H9 (cell line): ENCODE measurements at regions not wholly inside any gene's neighbourhood (a gene's known extent, or its start where the extent isn't known, plus 50 kb on each side); places are given as distances from the start of the nearest gene placed in this dataset.

ENCODE experiments used
- DNase-seq: peaks from one replicate; pipeline ENCODE4 v3.0.0-alpha.2; 2017
- H2AFZ ChIP-seq: one replicate; pipeline ENCODE4 v1.6.1; 2013; ENCODE audit warnings: mild to moderate bottlenecking, low read length, control low read depth, moderate library complexity
- H2AK5ac ChIP-seq: 2 replicates; pipeline ENCODE4 v1.6.1; 2013; ENCODE audit warnings: low read length, control low read depth, mixed read lengths; ENCODE audit not compliant: insufficient read length
- H2BK120ac ChIP-seq: one replicate; pipeline ENCODE4 v1.6.1; 2013; ENCODE audit warnings: low read depth, mild to moderate bottlenecking, low read length, control low read depth, inconsistent platforms; ENCODE audit not compliant: poor library complexity, severe bottlenecking
- H2BK12ac ChIP-seq: 2 replicates; pipeline ENCODE4 v1.6.1; 2013; ENCODE audit warnings: low read length, control low read depth, mixed read lengths, low read depth; ENCODE audit not compliant: insufficient read length
- H2BK15ac ChIP-seq: 2 replicates; pipeline ENCODE4 v1.6.1; 2013; ENCODE audit warnings: low read depth, low read length, control low read depth
- H2BK20ac ChIP-seq: one replicate; pipeline ENCODE4 v1.6.1; 2013; ENCODE audit warnings: low read depth, mild to moderate bottlenecking, low read length, control low read depth, inconsistent platforms; ENCODE audit not compliant: poor library complexity, severe bottlenecking
- H2BK5ac ChIP-seq: 2 replicates; pipeline ENCODE4 v1.6.1; 2013; ENCODE audit warnings: low read length, control low read depth, mixed read lengths; ENCODE audit not compliant: insufficient read length
- H3K14ac ChIP-seq: 2 replicates; pipeline ENCODE4 v1.6.1; 2013; ENCODE audit warnings: low read length, control low read depth; ENCODE audit not compliant: insufficient read depth
- H3K18ac ChIP-seq: 2 replicates; pipeline ENCODE4 v1.6.1; 2013; ENCODE audit warnings: low read depth, mild to moderate bottlenecking, mixed read lengths, low read length, control low read depth; ENCODE audit not compliant: insufficient read length
- H3K23ac ChIP-seq: 2 replicates; pipeline ENCODE4 v1.6.1; 2013; ENCODE audit warnings: low read length, control low read depth, mixed read lengths, low read depth; ENCODE audit not compliant: insufficient read length
- H3K23me2 ChIP-seq: 2 replicates; pipeline ENCODE4 v1.6.1; 2013; ENCODE audit warnings: low read depth, mild to moderate bottlenecking, mixed read lengths, low read length, control low read depth; ENCODE audit not compliant: insufficient read length, poor library complexity, severe bottlenecking
- H3K27ac ChIP-seq: 2 replicates; pipeline ENCODE4 v1.5.1; 2013; ENCODE audit warnings: low read length, control low read depth, mixed read lengths, low read depth; ENCODE audit not compliant: insufficient read length
- H3K27me3 ChIP-seq: 2 replicates; pipeline ENCODE4 v1.6.1; 2013; ENCODE audit warnings: low read length, control low read depth, inconsistent platforms; ENCODE audit not compliant: insufficient read depth
- H3K4ac ChIP-seq: 2 replicates; pipeline ENCODE4 v1.6.1; 2013; ENCODE audit warnings: low read depth, mild to moderate bottlenecking, control low read depth, inconsistent platforms, low read length, moderate library complexity
- H3K4me1 ChIP-seq: 2 replicates; pipeline ENCODE4 v1.6.1; 2013; ENCODE audit warnings: low read length, control low read depth, inconsistent platforms; ENCODE audit not compliant: insufficient read depth
- H3K4me2 ChIP-seq: 2 replicates; pipeline ENCODE4 v1.6.1; 2013; ENCODE audit warnings: low read length, control low read depth, mixed read lengths; ENCODE audit not compliant: insufficient read length, insufficient read depth
- H3K56ac ChIP-seq: 2 replicates; pipeline ENCODE4 v1.6.1; 2013; ENCODE audit warnings: low read depth, mild to moderate bottlenecking, mixed read lengths, low read length, control low read depth; ENCODE audit not compliant: insufficient read length
- H3K79me1 ChIP-seq: 2 replicates; pipeline ENCODE4 v1.6.1; 2013; ENCODE audit warnings: low read depth, mild to moderate bottlenecking, moderate library complexity, low read length, control low read depth, inconsistent platforms; ENCODE audit not compliant: insufficient read depth, poor library complexity, severe bottlenecking
- H3K79me2 ChIP-seq: 2 replicates; pipeline ENCODE4 v1.6.1; 2013; ENCODE audit warnings: low read length, control low read depth, inconsistent platforms; ENCODE audit not compliant: insufficient read depth
- H3K9ac ChIP-seq: 2 replicates; pipeline ENCODE4 v1.6.1; 2013; ENCODE audit warnings: low read length, control low read depth, mixed read lengths; ENCODE audit not compliant: insufficient read length; ENCODE audit errors: extremely low read depth
- H3K9me3 ChIP-seq: one replicate; pipeline ENCODE4 v1.6.1; 2013; ENCODE audit warnings: low read depth, low read length, inconsistent platforms; ENCODE audit not compliant: control insufficient read depth
- H3T11ph ChIP-seq: one replicate; pipeline ENCODE4 v1.6.1; 2013; ENCODE audit warnings: mild to moderate bottlenecking, low read length, control low read depth, inconsistent platforms
- H4K20me1 ChIP-seq: one replicate; pipeline ENCODE4 v1.6.1; 2013; ENCODE audit not compliant: control insufficient read depth, insufficient read length, insufficient read depth
- H4K5ac ChIP-seq: 2 replicates; pipeline ENCODE4 v1.6.1; 2013; ENCODE audit warnings: low read depth, mild to moderate bottlenecking, mixed read lengths, low read length, control low read depth; ENCODE audit not compliant: insufficient read length
- H4K8ac ChIP-seq: replicated peaks from 2 replicates; pipeline ENCODE4 v1.6.1; 2013; ENCODE audit warnings: low read length, control low read depth, mixed read lengths, low read depth; ENCODE audit not compliant: insufficient read length
- H4K91ac ChIP-seq: 2 replicates; pipeline ENCODE4 v1.6.1; 2013; ENCODE audit warnings: low read depth, mild to moderate bottlenecking, moderate library complexity, mixed read lengths, low read length, control low read depth; ENCODE audit not compliant: insufficient read length
- H3K27ac Mint-ChIP-seq, 3 experiments: 2 replicates in 2 of 3; 3 replicates in 1 of 3; pipeline ENCODE4 v1.8.0; 2020 to 2021; ENCODE audit warnings: mixed read lengths in 3 of 3, mild to moderate bottlenecking in 1 of 3, moderate library complexity in 1 of 3
- H3K27me3 Mint-ChIP-seq: 2 replicates; pipeline ENCODE4 v1.8.0; 2021; ENCODE audit warnings: low read depth, mild to moderate bottlenecking, moderate library complexity, mixed read lengths
- H3K36me3 Mint-ChIP-seq, 3 experiments: 2 replicates in 2 of 3; 3 replicates in 1 of 3; pipeline ENCODE4 v1.8.0; 2020 to 2021; ENCODE audit warnings: low read depth in 3 of 3, mixed read lengths in 3 of 3; ENCODE audit not compliant: insufficient read depth in 1 of 3
- H3K4me1 Mint-ChIP-seq, 2 experiments: 2 replicates each; pipeline ENCODE4 v1.8.0; 2020; ENCODE audit warnings: mixed read lengths in 2 of 2
- H3K4me3 Mint-ChIP-seq, 2 experiments: 2 replicates in 1 of 2; 3 replicates in 1 of 2; pipeline ENCODE4 v1.8.0; 2020 to 2021; ENCODE audit warnings: mild to moderate bottlenecking in 2 of 2, mixed read lengths in 2 of 2, moderate library complexity in 1 of 2
- H3K9me3 Mint-ChIP-seq, 2 experiments: 2 replicates in 1 of 2; 3 replicates in 1 of 2; pipeline ENCODE4 v1.8.0; 2020; ENCODE audit warnings: mild to moderate bottlenecking in 2 of 2, mixed read lengths in 2 of 2, moderate library complexity in 1 of 2
- CTCF ChIP-seq: fragments of 200-600 bp; sonication (generic); conservative IDR thresholded peaks from 3 replicates; pipeline ENCODE4 v1.8.0; 2021; ENCODE audit warnings: antibody characterized with exemption, mild to moderate bottlenecking
- WGBS: extraction: QIAGEN DNeasy Blood & Tissue Kit; methylation state at CpG from one replicate; pipeline ENCODE4 v1.1.7; 2013; ENCODE audit warnings: missing lambda C conversion rate, low lambda C conversion rate, mixed read lengths; ENCODE audit not compliant: insufficient read length; ENCODE audit errors: extremely low coverage; 5-methylcytosine and 5-hydroxymethylcytosine counted together

GRCh38 chr20:39264506-39265172, 302.5 kb downstream of the DHX35 start:
- H3K4me2 ChIP-seq, result no peak overlapping the region
- no peak overlapping the region for H3K56ac ChIP-seq
- TF ChIP-seq CTCF, result peak; percentile 91
- H4K20me1 ChIP-seq, result no peaks in the 10 kb centered on the region
- H2BK15ac ChIP-seq, result no peak overlapping the region
- Mint-ChIP-seq H3K4me3 (no peak overlapping the region), H3K27me3 (peaks cover 3% of the 10 kb centered on the region), H3K36me3 (no peaks in the 10 kb centered on the region), H3K9me3 (no peaks in the 10 kb centered on the region), H3K4me1 (peaks cover 7% of the 10 kb centered on the region in 2 experiments), H3K27ac (no peak overlapping the region)
- H2AFZ ChIP-seq, result no peak overlapping the region
- no peak overlapping the region for H4K8ac ChIP-seq
- peak; percentile 79 for DNase-seq
- H4K91ac ChIP-seq, result no peak overlapping the region
- no peaks in the 10 kb centered on the region for H3K9me3 ChIP-seq
- H3K79me2 ChIP-seq, result no peaks in the 10 kb centered on the region
- no peak overlapping the region for H3K27ac ChIP-seq
- H3K14ac ChIP-seq, result no peak overlapping the region
- H3T11ph ChIP-seq, result no peak overlapping the region
- H3K27me3 ChIP-seq, result no peaks in the 10 kb centered on the region
- H2BK20ac ChIP-seq, result no peak overlapping the region
- H2BK12ac ChIP-seq, result no peak overlapping the region
- no peak overlapping the region for H3K4ac ChIP-seq
- H2AK5ac ChIP-seq, result no peak overlapping the region
- no peak overlapping the region for H3K9ac ChIP-seq
- H2BK120ac ChIP-seq, result no peak overlapping the region
- no peak overlapping the region for H4K5ac ChIP-seq
- no CpG with 5 or more reads among the region's 3 CpGs for WGBS
- H3K79me1 ChIP-seq, result no peaks in the 10 kb centered on the region
- 0 out of 2 replicates have a peak, but pooled peaks cover 2% of the 10 kb centered on the region for H3K4me1 ChIP-seq
- H2BK5ac ChIP-seq, result no peak overlapping the region
- no peak overlapping the region for H3K23ac ChIP-seq
- H3K18ac ChIP-seq, result no peak overlapping the region
- H3K23me2 ChIP-seq, result no peaks in the 10 kb centered on the region
